GM15510 (cell line): ENCODE measurements at regions not wholly inside any gene's neighbourhood (a gene's known extent, or its start where the extent isn't known, plus 50 kb on each side); places are given as distances from the start of the nearest gene placed in this dataset.

Experiments used
- POLR2A ChIP-seq: IDR thresholded peaks from 3 replicates; pipeline ENCODE4 v1.6.1; 2011; ENCODE audit warnings: borderline replicate concordance; ENCODE audit not compliant: insufficient read length; ENCODE audit errors: extremely low read depth

DNA sequence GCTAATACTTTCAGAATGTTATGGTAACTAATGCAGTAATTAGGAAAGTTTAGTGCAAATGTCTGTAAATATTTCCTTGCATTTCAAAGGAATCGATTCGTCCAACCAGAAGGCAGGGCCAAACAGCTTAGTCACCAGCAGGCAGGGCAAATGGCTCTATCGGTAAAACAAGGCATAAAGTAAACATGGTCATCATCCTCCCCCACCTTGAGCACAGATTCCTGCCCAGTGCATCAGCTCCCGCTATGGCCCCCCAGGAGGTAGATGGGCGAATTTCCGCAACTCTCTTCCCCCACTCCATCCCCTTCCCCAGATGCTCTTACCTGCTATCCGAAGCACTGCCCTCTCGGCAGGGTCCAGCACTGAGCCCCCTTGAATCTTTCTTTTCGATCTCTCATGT, 103.8 kb upstream of the BEND6 start:
- no peak for TF ChIP-seq POLR2A

DNA sequence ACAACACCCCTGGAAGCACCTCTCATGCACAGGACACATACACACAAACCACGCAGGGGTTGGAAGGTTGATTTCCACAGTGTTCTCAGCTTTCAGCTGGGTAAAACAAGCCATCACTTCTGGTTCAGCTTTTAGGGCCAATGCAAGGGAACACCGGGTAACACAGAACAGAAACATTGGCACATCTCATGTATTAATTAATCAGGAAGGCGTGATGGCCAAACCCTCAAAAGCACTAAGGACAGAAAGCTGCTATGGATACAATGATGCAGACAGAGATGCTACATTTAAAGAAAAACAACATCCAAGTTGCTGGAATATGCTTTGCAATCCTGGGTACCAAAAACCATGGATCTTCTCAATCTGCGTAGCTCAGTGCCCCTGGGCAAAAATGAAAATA, 104.3 kb upstream of the BEND6 start:
- no peak for TF ChIP-seq POLR2A

DNA sequence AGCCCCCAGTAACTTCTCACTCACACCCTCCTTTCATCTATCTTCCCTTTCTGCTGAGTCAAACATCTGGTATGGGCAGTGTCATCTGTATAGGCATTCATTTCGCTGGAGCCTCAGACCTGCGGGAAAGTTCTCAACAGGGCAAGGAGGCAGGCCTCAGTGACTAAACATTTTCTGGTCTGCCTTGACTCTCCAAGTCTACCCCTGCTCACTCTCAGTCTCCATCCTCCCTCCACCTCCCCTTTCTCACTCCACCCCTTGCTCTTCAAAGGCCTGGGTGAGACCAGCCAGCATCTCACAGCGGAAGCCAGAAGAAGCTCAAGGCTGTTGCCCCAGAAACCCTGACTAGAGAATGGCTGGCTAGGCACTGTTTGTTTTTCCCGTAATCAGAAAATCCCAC, 105.0 kb upstream of the BEND6 start:
- TF ChIP-seq POLR2A, result no peak

DNA sequence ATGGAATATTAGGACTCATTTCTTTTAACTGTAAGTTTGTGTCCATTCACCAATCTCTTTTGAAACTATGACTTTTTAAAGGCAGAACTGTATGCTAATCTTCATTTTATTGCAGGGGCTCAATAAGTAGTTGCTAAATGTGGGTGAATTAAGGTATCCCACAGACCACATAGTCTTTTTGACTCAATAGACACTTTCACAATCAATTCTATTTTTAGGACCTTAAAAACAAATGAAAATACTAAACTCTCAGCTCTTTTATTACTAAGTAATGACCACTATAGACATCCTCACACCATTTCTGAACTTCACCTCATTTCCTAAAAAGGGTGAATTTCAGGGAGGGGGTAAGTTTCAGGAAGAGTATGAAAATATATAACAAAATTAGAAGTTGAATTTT, 106.8 kb upstream of the BEND6 start:
- no peak for TF ChIP-seq POLR2A

DNA sequence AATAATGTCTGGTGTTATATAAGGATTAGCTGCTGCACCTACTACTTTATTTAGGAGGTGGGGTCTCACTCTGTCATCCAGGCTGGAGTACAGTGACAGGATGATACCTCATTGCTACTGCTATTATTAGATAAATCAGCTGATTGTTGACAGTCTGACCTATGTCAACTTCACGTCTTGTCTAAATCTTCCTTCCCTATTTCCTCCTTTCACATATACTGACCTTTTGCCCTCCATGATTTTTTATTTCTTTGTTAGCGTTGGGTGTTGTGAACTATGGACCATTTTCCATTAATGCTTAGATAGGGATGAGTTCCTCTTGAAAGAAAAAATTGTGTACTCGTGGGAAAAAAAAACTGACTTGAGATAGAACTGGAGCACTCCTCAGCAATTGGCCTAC, 109.9 kb upstream of the BEND6 start:
- TF ChIP-seq POLR2A, result no peak

DNA sequence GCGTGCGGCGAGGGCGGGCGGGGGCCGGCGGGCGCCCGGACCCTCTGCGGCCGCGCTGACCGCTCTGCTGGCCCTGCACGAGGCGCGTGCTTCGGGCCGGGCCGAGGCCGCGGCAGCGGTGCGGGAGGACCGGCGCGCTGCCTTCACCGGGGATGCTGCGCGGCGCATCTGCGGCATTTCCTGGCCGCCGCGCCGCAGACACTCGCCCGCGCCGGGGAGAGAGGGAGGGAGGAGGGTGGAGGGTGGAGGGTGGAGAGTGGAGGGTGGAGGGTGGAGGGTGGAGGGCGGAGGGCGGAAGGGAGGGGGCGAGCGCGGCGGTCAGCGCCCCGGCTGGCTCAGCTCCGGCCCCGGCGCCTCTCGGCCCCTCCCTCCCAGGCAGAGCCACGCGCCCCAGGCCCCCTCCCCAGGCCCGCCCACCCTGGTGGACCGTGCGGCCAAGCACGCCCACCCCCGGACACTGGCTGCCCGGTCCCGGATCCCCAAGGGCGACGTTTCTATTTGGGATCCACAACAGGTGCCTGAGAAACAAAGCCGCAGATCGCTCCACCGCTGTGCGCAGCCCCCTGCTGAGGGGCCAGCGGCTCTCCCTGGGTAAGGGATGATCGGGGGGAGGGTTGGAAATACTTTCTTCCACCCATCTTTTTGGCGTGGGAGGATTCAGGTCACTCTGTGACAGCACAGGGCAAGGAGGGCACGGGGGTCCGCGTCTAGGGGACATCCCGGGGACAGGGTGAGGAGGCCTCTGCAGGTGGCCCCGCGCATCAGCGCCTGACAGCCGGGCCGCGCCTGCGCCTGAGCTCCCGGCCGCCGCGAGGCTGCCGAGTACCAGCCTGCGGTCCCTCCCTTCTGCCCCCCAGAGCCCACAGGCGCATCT, 111.2 kb upstream of the BEND6 start:
- peak; percentile 57 for TF ChIP-seq POLR2A

DNA sequence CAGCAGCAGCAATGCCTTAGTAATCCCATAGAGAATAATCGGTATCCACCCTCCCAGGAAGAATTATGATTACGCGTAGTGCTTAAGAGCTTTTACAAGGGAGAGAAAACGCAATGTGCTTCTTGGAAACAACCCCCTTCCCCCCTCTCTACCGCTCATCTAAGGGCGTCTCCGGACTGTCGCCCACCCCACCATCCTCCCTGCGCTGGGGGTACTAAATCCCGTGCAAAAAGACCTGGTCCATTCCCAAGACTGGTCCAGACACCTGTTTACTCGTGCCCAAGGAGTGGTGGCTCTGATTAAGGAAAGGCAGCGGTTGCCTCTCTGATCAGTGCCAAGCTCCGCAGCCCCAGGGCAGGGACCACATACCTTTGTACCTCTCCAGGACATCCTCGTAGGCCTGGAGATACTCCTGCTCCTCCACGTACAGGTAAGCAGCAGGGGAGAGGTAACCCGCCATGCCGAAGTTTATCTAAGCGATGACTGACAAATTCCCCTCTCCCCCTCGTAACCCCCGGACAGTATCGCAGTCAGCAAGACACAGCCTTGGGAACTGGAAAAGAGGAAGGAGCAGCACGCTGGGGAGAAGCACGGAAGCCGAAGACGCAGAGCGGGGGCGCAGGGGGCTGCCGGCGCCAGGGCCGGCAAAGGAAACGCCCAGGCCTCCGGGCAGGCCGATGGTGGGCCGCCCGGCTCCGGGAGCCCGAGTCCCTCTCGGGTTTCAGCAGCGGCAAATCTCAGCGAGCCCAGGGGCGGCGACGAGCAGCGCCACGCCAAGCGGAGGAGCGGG, 112.0 kb upstream of the BEND6 start:
- no peak for TF ChIP-seq POLR2A

DNA sequence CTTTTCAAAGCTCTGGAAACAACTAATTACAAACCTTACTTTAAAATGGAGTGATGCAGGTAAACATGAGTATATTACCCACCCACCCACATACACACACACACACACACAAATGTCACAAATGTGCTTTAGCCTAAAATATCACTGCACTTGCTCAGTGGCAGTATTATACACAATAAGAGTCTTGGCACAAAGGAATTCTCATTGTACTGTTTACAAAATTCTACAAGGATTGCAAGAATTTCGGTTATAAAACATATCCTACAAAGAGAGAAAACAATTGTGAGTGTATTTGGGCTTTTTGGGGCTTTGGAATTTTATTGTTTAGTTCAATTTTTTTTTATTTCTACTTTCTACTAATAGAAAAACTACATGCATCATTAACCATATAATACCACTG, 113.2 kb upstream of the BEND6 start:
- no peak for TF ChIP-seq POLR2A

DNA sequence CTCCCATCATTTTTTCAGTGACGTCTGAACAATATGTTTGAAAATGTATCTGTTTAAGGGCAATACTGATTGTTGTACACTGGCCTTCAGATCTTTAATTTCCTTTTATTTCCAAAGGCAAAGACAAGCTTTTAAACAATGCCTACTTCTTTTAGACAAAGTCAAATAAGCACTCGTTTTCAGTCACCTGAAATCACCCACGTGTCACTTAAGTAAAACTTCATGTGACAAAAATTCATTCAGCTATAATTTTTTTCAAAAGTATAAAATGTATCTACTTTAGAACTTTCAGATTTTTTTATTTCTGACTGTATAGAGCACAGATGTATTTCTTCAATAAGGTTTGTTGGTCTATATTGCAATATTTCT, 113.5 kb upstream of the BEND6 start:
- TF ChIP-seq POLR2A, result no peak

DNA sequence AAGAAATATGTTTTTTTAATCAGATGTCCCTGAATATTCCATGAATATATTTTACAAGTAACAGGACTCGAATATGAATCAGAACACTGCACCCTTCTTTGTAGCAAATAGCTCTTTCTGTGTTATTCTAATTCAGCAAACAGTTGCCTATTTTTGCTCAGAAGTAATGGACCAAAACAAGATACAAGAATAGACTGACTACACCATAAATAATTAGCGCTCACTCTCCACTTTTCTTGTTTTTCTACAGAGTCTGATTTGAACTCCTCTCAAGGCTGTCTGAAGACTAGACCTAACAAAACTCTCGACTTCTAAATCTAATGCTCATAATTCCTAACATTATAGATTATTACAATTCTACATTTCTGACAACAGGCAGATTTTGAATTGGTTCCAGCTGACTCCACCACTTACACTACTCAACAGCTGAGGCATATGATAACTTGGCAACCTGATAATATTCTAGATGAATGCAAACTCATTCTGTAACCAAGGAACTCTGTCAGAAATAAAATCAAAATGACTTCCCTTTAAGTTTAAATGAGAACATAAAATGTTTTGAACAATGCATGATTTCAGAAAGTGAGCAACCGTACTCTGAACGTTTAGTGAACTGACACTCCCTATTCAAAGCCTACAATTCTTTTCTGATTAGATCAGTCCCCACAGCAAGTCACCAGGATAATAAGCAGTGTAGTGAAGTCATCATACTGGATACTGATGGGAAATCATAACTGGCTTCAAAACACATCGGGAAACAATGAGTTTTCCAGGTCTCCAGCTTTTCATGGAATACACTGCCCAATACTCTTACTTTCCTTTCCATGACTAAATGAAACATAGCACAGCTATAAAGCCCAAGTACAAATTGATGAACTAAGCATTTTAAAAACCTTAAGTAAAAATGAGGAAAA, 114.2 kb upstream of the BEND6 start:
- TF ChIP-seq POLR2A, result no peak

DNA sequence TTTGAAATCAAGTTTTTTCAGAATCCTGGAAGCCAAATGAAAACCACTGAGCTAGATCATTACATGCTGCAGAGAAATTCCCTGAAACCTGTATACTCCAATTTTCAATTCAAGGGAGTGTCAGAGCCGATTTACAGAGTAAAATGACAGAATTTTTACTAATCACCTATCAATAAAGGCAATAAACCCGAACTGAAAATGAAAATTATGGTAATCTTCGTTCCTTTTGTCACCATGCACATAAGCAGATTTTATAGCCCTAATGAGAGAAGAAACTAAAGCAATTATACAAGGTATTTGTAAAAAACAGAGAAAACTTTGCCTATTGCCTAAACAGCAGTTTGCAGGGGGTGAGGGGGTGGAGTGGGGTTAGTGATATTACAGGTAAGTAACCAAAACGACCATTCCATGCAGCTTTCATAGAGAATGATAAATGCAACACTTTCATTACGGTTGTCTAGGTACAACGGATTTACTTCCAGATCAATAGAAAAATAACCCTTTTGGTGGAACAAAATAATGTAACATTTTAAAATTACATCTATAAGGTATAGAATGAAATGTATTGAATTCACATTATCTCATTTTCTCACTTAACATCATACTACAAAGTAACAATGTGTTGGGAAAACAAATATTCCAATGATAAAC, 115.2 kb upstream of the BEND6 start:
- TF ChIP-seq POLR2A, result no peak

DNA sequence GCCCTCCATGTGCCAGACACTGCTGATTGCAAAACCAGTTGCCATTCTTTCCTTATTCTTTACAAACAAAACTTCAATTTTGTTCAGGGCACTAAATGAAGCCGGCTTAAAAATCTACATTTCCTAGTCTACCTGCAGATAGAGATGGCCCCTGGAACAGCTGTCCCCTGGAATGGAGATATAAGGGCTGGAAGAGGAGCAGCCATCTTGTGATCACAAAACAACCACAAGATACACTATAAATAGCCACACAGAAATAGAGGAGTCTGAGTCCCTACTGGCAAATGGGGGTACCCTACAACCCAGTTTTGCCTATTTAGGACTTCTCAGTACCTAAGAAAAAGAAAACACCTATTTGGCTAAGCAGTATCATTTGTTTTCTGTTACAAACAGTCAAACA, 115.9 kb upstream of the BEND6 start:
- no peak for TF ChIP-seq POLR2A

DNA sequence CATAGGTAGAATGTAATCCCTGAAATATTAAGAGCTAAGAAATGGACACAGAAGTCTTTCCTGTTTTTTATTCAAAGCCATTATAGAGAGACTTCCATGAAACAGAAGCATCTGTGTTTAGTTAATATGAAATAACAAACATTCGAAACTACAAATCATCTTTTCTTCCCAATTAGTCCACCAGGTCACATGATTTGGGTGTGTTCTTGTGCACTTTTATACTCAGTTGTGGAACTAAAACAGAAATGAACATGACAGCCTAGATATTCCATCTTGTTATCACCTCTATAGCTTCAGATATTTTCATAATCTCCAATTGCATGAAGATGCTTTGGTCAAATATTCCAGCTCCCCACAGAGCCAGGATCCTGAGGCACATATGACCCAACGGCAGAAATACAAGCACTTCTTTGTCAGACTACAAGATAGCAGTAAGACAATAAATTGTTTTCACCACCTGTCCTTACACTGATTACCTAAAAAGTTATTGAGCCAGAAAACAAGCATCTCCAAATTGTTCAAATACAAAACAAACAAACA, 116.8 kb upstream of the BEND6 start:
- no peak for TF ChIP-seq POLR2A

DNA sequence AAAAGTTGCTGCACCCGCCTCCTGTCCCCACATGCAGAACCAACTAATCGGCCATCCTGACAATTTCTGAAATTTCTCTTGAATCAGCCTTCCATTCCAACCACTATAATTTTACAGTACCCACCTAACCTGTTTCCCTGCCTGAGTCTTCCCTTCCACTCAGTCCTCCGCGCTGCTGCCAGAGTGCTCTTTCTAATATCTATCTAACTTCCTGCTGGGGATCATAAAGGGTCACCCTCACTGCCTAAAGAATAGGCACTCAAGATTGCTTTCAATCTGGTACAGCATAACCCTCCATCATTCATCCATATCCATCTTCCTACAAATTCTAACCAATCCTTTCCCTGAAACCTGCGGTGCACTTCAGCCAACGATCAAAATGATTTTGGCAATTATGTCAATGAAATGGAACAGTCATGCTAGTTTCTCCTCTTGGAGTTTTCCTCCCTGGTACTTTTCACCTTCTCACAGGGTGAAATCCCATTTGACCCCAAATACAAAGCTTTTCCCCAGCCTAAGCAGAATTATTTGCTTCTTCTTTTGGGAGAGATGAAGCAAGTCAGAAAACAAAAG, 117.5 kb upstream of the BEND6 start:
- TF ChIP-seq POLR2A, result no peak
